GM18502 (cell line): ENCODE measurements at regions not wholly inside any gene's neighbourhood (a gene's known extent, or its start where the extent isn't known, plus 50 kb on each side); places are given as distances from the start of the nearest gene placed in this dataset.
A peak's percentile ranks its signal among the peaks of the same experiment; 100 is the strongest.

Source experiments
- ATAC-seq: cut with Tn5 transposase; IDR thresholded peaks from one replicate; pipeline ENCODE4 v1.9.1; 2021; ENCODE audit warnings: mild to moderate bottlenecking; ENCODE audit not compliant: unreplicated experiment, poor library complexity

GRCh38 chr11:95337972-95338429, 107.0 kb upstream of the SESN3 start:
- peak; percentile 18 for ATAC-seq

GRCh38 chr11:95337175-95337957, 106.4 kb upstream of the SESN3 start:
- ATAC-seq, result peak; percentile 89

- no peak for ATAC-seq
Measured at GRCh38 chr11:95335989-95336388, 105.0 kb upstream of the SESN3 start.

GRCh38 chr11:95331161-95331560, 100.2 kb upstream of the SESN3 start:
- ATAC-seq, result no peak

GRCh38 chr11:95330302-95330701, 99.3 kb upstream of the SESN3 start:
- no peak for ATAC-seq

DNA sequence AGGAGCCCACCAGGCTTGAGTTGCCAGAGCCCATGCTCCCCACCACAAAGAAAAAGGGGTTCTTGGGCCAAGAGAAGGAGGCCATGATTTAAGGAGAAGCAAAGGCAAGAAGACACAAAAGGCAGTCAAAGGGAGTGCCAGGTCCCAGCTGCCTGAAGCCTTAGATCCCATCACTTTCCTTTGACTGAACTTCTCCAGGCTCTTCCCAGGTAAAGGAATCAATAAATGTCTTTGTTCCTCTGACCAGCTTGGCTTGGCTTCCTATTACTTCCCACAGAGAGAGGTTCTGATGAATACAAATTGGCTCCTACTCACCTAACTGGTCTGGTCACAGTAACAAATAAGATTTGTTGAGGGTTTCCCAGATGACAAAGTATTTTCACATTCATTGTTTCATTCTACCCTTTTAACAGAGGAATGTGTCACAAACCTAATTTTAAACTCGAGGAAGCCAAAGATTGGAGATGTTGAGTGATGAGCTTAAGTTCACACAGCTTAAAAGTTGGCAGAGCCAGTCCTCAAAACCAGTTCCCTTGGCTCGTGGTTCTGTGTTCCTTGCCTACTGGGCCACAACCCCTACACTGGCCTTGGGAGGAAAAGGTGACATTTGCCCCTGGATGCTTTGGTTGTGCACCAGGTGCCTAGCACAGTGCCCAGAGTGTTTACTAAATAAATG, 96.4 kb upstream of the SESN3 start:
- ATAC-seq, result no peak

- ATAC-seq, result no peak
Measured at GRCh38 chr11:95325777-95326258, 94.8 kb upstream of the SESN3 start.

DNA sequence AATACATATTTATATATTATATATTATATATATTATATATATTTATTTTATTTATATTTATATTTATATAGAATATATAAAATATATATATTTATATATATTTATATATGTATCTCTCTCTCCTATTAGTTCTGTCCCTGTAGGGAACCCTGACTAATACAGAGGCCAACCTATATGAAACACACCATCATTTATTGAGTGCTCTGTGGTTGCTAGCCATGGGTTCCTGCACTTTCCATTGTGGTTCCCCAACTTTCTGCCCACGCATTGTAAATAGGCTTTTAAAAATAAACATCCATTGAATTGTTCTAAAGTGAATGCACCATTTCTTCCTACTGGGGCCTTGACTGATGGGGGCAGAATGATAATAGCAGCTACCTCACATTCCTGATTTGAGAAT, 93.8 kb upstream of the SESN3 start:
- ATAC-seq, result no peak

- no peak for ATAC-seq
Measured at GRCh38 chr11:95322539-95322938, 91.5 kb upstream of the SESN3 start.

DNA sequence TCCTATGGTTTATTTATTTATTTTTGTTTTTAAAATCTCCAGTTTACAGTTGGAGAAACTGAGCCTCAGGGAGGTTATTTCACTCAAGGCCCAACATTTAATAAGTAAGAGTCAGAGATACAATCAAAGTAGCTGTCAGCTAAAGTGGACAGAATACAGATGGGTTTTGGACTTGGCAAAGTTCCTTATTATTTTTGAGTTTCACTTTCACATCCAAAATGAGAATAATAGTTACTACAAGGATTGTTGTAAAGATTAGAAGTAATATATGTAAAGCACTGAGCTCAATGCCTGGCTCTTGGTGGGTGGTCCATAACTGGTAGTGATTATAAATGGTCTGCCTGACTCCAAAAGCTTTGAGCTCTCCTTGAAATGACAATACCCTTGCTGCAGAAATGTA, 87.5 kb upstream of the SESN3 start:
- ATAC-seq, result no peak

DNA sequence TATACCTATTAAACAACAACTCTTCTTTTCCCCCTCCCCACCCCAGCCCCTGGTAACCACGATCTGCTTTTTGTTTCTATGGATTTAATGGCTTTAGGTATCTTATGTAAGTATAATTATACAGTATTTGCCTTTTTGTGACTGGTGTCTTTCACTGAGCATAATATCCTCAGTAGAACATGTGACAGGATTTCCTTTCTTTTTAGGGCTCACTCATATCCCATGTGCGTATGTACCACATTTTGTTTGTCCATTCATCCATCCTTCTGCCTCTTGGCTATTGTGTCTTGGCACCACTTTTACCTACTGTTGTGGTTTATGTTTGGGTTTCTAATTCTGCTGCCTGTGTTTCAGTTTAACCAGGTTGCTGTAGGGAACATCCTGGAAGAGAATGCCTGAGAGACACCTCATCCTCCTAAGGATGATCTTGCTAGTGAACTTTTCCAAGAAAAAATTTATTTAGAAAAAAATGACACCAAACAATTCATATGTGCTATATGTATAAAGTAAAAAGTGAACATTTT, 77.6 kb upstream of the SESN3 start:
- ATAC-seq, result no peak

GRCh38 chr11:95307286-95307685, 76.3 kb upstream of the SESN3 start:
- no peak for ATAC-seq

DNA sequence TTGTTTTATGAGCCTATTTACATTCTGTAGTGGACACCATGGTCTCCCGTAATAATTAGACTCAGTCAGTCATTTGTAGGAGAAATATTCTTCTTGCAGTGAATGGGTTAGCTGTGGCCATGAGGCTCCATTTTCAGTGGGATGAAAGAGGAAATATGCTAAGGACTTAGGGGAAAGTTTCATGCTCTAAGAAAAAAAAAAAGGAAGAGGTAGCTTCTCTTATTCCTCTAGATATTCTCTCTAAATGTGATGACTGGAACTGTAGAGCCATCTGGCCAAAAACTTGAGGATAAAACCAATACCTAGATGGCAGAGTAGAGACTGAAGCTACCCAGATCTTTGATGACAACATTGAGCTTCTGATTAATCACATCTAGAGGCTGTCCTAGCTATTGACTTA, 75.8 kb upstream of the SESN3 start:
- no peak for ATAC-seq

GRCh38 chr11:95306123-95306522, 75.1 kb upstream of the SESN3 start:
- no peak for ATAC-seq

- ATAC-seq, result no peak
Measured at GRCh38 chr11:95305705-95306104, 74.7 kb upstream of the SESN3 start.

DNA sequence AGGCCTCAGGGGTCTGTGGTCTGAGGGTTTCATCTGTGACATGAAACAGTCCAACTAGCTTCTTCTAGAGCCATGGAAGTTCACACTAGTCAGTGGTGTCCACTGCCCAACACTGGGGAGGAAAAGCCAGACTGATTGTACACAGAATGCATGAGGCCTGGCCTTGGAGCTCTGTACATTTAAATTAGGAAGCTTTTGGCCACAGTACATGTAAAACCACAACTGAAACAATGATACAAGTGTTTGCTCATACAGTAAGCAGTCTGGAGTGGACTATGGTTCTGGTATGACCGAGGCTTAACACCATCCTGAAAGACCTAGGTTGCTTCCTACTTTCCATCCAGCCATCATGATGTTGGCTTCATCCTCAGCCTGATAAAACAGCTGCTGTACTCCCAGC, 73.8 kb upstream of the SESN3 start:
- no peak for ATAC-seq

DNA sequence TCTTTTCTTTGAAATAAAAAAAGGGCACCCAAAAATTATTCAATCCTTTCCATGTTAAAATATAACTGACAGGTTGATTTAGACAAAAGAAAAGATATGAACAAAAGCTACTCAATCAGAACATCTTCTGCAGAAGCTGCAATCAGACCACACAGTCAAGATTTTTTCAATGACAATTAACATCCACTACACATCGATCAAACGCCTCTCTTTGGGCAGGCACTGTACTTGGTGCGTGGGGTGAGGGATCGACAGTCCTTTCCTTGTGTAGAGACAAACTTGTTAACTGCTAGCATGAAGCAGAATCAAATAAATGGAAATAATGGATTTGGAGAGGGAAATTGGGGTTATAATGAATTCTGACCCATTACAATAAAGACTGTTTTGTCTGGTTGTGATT, 71.2 kb upstream of the SESN3 start:
- no peak for ATAC-seq

DNA sequence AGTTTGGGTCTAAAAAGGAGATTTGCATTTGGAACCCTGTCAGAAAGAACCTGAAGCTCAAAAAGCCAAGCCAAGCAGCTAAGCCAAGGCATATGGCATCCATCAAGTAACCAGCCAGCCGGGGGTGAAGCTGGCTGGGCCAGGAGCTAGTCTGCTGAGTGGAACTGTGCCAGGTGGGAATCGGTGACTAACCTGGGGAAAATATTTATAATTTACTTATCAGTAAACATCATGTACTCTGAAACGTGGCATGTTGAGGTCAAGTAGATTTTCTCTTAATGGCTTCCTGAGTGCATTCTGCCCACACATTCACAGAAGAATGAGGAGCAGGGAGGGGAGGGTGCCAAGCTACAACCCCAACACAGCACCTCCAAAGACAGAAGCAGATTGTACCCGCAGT, 70.5 kb upstream of the SESN3 start:
- no peak for ATAC-seq

- ATAC-seq, result no peak
Measured at GRCh38 chr11:95299078-95299679, 68.2 kb upstream of the SESN3 start.

DNA sequence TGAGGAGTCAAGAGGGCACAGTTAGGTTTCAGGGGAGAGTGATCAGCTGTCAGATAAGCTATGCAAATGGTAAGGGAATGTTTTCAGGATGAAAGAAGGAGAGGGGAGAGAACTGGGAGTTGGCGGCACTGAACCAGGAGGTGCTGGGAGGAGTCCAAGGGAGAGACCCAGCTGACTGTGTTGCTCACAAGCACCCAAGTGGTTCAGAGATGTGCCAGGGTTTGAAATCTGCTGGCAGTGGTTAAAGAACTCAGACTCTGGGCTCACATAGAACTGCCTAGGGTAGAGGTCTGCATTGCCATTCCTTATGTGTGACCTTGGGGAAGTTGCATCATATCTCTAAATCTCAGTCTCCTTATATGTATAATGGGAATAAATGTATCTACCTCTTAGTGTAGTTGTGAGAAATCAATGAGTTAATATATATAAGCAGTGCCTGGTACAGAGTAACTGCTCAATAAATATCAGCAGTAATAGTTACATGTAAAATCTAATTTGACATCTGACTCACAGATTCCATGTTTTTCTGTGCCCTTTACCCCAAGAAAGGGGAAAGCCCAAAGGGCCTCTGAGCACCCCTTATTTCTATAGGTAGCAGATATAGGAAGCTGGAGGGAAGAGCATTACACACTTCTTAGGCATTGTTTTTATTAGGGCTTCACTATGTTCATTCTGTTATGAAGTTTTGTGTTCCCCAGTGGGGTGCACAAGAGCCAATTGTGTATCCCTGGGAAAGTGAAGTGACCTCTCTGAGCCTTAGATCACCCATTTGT, 66.9 kb upstream of the SESN3 start:
- no peak for ATAC-seq
